Heart left ventricle (tissue), 16 donors: ENCODE measurements at regions not wholly inside any gene's neighbourhood (a gene's known extent, or its start where the extent isn't known, plus 50 kb on each side); places are given as distances from the start of the nearest gene placed in this dataset.

Experiments
- ATAC-seq, 4 donors: fragments of 200-7000 bp; cut with Tn5 transposase; one replicate each; pipeline ENCODE4 v1.9.1; 2020 to 2022; ENCODE audit warnings: moderate library complexity in 4 of 4, mild to moderate bottlenecking in 3 of 4, moderate number of reproducible peaks in 1 of 4
- DNase-seq, 5 donors: peaks; one replicate each; pipeline ENCODE4 v3.0.0-alpha.2; 2020
- H3K27ac ChIP-seq, 12 donors: fragments of 200-600 bp; sonication (generic) in 4 of 12; one replicate each; pipeline versions ENCODE4 v1.5.0 to v1.8.0; 2016 to 2022; ENCODE audit warnings: mild to moderate bottlenecking in 2 of 12
- H3K27me3 ChIP-seq, 9 donors: fragments of 200-600 bp; sonication (generic) in 2 of 9; one replicate each; pipeline versions ENCODE4 v1.5.1 to v1.8.0; 2016 to 2022; ENCODE audit warnings: mild to moderate bottlenecking in 3 of 9
- H3K36me3 ChIP-seq, 9 donors: fragments of 200-600 bp; sonication (generic) in 2 of 9; one replicate each; pipeline versions ENCODE4 v1.5.0 to v1.8.0; 2018 to 2022; ENCODE audit warnings: mild to moderate bottlenecking in 2 of 9
- H3K4me1 ChIP-seq, 12 donors: fragments of 200-600 bp; sonication (generic) in 4 of 12; one replicate each; pipeline versions ENCODE4 v1.5.0 to v1.8.0; 2016 to 2022; ENCODE audit warnings: mild to moderate bottlenecking in 3 of 12
- H3K4me3 ChIP-seq, 12 donors: fragments of 200-600 bp; sonication (generic) in 4 of 12; one replicate each; pipeline versions ENCODE4 v1.5.0 to v1.8.0; 2017 to 2022; ENCODE audit warnings: mild to moderate bottlenecking in 9 of 12, moderate library complexity in 4 of 12
- H3K9me3 ChIP-seq, 12 donors: fragments of 200-600 bp; sonication (generic) in 4 of 12; one replicate each; pipeline versions ENCODE4 v1.5.0 to v1.8.0; 2016 to 2022; ENCODE audit warnings: mild to moderate bottlenecking in 1 of 12
- POLR2A ChIP-seq, 2 donors: fragments of 450-650 bp; IDR thresholded peaks; one replicate each; pipeline ENCODE4 v1.6.1; 2017; ENCODE audit warnings: antibody characterized with exemption in 2 of 2, mild to moderate bottlenecking in 2 of 2, moderate library complexity in 2 of 2
- WGBS, 4 donors: extraction: QIAGEN DNeasy Blood & Tissue Kit in 2 of 4; methylation state at CpG; one replicate each; pipeline versions ENCODE4 v1.1.5 to v1.1.7; 2013 to 2018; 5-methylcytosine and 5-hydroxymethylcytosine counted together
- intact Hi-C, 10 donors: fragments of 100-400 bp; cut with DNase I; formaldehyde crosslinking; loops; one replicate each; pipeline versions ENCODE4 v1.11.1 to v1.14.2; 2022
- TF ChIP-seq, protein P1 (sequence below), 12 donors: fragments of 200-600 bp; sonication (generic) in 4 of 12; IDR thresholded peaks; one replicate each; pipeline versions ENCODE4 v1.5.0 to v1.8.0; 2018 to 2022; ENCODE audit warnings: antibody characterized with exemption in 12 of 12, mild to moderate bottlenecking in 5 of 12
- donor health status: ischemic (EF 13 %, LVEDD 7.1; RV severe dilation, severe dysfunction).
- donor health status: healthy with polysubstance abuse.
- donor health status: DM: no; HTN: yes; CAD: no.
- donor health status: DM: no; HTN: no; CAD: no.
- donor health status: ischemic (EF 25% LVEDD 6.9; RV normal size, moderate dysfunction).
- donor health status: ischemic (EF 25% LVEDD 5.7; RV mildly dilated, moderate dysfunction).
- donor health status: healthy.
- donor health status: DM: yes; HTN: yes; CAD: no.
- donor health status: ischemic (EF 35%, LVEDD 5.7; RV mildly dilated, moderate dysfunction).
- donor health status: nonischemic (EF 11% LVEDD 7.7; RV severe dilation, severe dysfunction).
- donor health status: DM: yes; HTN: yes; CAD: no.
- donor health status: PGD.
- donor health status: ischemic (EF 29% LVEDD 5.4; RV normal size, mild dysfunction).
- donor health status: nonischemic (EF 23%, LVEDD 6.1; RV moderate dilation, normal function).

DNA sequence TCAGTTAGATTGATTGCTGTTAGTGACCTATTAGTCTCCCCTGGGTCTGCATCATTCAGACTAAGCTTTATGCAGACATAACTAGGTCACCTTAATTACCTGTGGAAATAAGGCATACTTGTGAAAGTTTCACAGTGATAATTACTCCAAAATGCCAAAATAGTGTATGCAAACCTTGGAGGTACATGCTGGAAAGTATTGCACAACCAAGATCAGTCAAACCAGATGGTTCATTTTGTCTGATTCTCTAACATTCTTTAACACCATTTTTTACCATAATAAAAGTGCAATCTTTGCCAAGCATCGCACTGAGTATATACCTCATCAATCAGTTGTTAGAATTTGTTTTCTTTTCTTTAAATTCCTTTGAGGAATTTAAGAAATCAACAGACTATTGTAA, 186.3 kb upstream of the TMEFF2 start:
- Histone ChIP-seq H3K27ac (no peak overlapping the region), H3K4me3 (no peak overlapping the region), H3K27me3 (peaks cover 0 to 4% (median 0%) of the 10 kb centered on the region in 9 donors), H3K9me3 (peaks cover 0 to 8% (median 0%) of the 10 kb centered on the region in 12 donors), H3K36me3 (no peaks in the 10 kb centered on the region), H3K4me1 (no peaks in the 10 kb centered on the region)
- TF ChIP-seq, protein P1, sequence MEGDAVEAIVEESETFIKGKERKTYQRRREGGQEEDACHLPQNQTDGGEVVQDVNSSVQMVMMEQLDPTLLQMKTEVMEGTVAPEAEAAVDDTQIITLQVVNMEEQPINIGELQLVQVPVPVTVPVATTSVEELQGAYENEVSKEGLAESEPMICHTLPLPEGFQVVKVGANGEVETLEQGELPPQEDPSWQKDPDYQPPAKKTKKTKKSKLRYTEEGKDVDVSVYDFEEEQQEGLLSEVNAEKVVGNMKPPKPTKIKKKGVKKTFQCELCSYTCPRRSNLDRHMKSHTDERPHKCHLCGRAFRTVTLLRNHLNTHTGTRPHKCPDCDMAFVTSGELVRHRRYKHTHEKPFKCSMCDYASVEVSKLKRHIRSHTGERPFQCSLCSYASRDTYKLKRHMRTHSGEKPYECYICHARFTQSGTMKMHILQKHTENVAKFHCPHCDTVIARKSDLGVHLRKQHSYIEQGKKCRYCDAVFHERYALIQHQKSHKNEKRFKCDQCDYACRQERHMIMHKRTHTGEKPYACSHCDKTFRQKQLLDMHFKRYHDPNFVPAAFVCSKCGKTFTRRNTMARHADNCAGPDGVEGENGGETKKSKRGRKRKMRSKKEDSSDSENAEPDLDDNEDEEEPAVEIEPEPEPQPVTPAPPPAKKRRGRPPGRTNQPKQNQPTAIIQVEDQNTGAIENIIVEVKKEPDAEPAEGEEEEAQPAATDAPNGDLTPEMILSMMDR (IDR thresholded peaks at IDR 0.05) = no peak
- no peak for TF ChIP-seq POLR2A (IDR thresholded peaks at IDR 0.05)
- ATAC-seq = no peak
- 63 to 75% (median 70%) methylated on average over 1 of the region's 1 CpG for WGBS, 4 donors
- intact Hi-C loops = no loop called here
- no peak for DNase-seq

DNA sequence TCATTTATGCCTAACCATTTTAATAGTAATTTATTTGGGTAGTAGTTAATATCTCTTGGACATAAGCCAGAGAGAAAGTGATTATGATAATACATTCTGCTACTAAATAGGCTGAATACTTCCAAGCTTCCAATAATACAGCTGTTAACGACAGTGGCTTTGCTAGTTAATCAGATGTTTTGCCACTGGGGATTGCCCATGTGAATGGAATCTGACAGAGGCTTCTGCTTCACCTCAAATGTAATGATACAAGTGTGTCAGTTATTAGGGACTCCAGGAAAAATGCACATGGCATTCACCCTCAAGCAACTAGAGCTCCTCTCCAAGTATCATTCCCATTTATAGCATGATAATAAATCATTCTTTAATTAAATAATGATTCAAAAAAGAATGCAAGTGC, 185.0 kb upstream of the TMEFF2 start:
- WGBS, 4 donors = 16 to 33% (median 21%) methylated on average over 1 of the region's 1 CpG
- intact Hi-C loops = no loop called here
- Histone ChIP-seq H3K4me3 (no peak overlapping the region), H3K4me1 (no peaks in the 10 kb centered on the region), H3K9me3 (peaks cover 0 to 6% (median 0%) of the 10 kb centered on the region in 12 donors), H3K36me3 (no peaks in the 10 kb centered on the region), H3K27ac (no peak overlapping the region), H3K27me3 (peaks cover 0 to 4% (median 0%) of the 10 kb centered on the region in 9 donors)
- ATAC-seq (no peak), DNase-seq (no peak)
- no peak for TF ChIP-seq POLR2A (IDR thresholded peaks at IDR 0.05)
- TF ChIP-seq, protein P1 (IDR thresholded peaks at IDR 0.05) = no peak

DNA sequence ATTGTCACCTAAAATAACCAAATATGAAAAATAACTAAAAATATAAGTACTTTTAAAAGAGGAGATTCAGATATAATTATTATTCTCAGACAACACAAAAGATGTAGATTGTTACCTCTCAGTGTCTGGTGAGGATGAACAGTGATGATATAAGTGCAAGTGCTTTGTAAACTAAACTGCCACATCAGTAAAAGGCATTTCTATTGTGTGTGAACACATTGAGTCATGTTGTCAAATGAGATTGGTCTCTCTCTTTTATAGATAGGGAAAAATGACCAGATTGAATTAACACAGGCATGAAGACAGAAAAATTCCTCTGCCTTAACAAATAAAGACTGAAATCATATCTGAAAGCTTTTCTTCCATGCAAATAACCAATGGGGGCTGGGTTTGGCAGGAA, 182.4 kb upstream of the TMEFF2 start:
- no peaks in the 10 kb centered on the region for H3K4me1 ChIP-seq
- no peak overlapping the region for H3K4me3 ChIP-seq
- ATAC-seq (no peak), DNase-seq (no peak)
- peaks cover 0 to 4% (median 0%) of the 10 kb centered on the region in 9 donors for H3K27me3 ChIP-seq
- intact Hi-C loops = no loop called here
- TF ChIP-seq, protein P1 (IDR thresholded peaks at IDR 0.05) = no peak
- no peak for TF ChIP-seq POLR2A (IDR thresholded peaks at IDR 0.05)
- H3K9me3 ChIP-seq = no peaks in the 10 kb centered on the region
- no peak overlapping the region for H3K27ac ChIP-seq
- H3K36me3 ChIP-seq = no peaks in the 10 kb centered on the region

DNA sequence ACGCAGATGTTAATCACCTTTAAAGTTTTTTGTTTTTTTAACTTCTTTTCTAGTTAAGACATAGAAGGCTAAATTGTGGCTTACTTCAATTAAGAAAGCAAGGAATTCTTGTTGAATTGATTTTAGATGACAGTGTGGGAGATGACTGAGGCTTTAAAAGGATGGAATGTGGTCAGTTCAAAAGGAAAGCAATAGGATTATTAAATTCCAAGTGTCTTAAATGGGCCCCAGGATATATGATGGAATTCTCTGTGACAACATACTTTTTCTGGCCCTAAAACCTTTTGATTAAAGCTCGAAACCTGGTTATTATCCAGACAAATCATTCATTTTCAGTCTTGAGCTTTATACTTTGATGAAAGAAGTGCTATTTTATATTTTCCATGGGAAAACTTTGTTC, 179.0 kb upstream of the TMEFF2 start:
- Histone ChIP-seq H3K4me3 (no peak overlapping the region), H3K4me1 (no peaks in the 10 kb centered on the region), H3K36me3 (no peaks in the 10 kb centered on the region), H3K27ac (no peak overlapping the region), H3K9me3 (no peaks in the 10 kb centered on the region), H3K27me3 (no peaks in the 10 kb centered on the region)
- WGBS, 4 donors = 81 to 86% (median 83%) methylated on average over 2 of the region's 2 CpGs
- intact Hi-C loops = no loop called here
- no peak for DNase-seq
- TF ChIP-seq, protein P1 (IDR thresholded peaks at IDR 0.05) = no peak
- TF ChIP-seq POLR2A (IDR thresholded peaks at IDR 0.05) = no peak
- no peak for ATAC-seq
